ENCODE measurements at regions not wholly inside any gene's neighbourhood (a gene's known extent, or its start where the extent isn't known, plus 50 kb on each side); places are given as distances from the start of the nearest gene placed in this dataset.

DNA sequence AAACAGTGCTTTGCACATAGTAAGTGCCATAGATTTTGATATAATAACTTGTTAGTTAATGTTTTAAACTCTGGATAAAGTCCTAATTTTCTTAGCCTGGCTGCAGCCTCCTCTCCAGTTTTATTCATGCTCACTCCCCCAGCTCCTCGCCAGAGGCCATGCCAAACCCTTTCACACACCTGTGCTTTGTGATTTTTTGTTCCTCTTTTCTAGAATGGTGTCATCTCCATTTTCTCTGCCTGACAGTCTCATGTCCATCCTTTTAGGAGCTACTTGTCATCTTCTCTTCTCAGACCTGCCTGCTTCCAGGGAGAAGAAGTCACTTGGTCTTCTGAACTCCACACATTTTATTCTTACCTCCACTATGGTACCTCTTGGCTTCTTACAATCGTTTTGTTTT is 55.8 kb upstream of the SPATA13 start:
- no peak overlapping the region for H3K27ac ChIP-seq
- TF ChIP-seq, protein P1, sequence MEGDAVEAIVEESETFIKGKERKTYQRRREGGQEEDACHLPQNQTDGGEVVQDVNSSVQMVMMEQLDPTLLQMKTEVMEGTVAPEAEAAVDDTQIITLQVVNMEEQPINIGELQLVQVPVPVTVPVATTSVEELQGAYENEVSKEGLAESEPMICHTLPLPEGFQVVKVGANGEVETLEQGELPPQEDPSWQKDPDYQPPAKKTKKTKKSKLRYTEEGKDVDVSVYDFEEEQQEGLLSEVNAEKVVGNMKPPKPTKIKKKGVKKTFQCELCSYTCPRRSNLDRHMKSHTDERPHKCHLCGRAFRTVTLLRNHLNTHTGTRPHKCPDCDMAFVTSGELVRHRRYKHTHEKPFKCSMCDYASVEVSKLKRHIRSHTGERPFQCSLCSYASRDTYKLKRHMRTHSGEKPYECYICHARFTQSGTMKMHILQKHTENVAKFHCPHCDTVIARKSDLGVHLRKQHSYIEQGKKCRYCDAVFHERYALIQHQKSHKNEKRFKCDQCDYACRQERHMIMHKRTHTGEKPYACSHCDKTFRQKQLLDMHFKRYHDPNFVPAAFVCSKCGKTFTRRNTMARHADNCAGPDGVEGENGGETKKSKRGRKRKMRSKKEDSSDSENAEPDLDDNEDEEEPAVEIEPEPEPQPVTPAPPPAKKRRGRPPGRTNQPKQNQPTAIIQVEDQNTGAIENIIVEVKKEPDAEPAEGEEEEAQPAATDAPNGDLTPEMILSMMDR (conservative IDR thresholded peaks at IDR 0.05): no peak
- TF ChIP-seq ZFX (IDR thresholded peaks at IDR 0.05): no peak

DNA sequence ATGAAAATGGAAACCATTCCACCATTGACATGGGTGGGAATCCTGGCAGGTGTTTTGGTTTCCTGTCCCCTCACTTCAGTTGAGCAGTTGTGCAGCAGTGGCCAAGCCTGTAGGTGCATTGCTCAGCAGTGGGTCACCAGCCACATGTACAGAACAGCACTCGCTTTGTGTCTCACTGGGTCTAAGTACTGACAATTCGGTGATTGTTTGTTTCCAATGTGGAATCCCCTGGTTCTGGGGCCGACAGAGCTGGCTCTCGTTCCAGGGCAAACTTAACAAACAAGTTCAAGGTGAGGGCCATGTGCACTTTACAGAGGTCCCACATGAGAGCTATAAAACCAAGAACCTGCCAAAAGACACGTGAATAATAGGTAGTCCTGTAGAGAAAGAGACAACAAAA is 54.1 kb upstream of the SPATA13 start:
- H3K27ac ChIP-seq: no peak overlapping the region
- TF ChIP-seq ZFX (IDR thresholded peaks at IDR 0.05): no peak
- TF ChIP-seq, protein P1 (conservative IDR thresholded peaks at IDR 0.05): no peak

DNA sequence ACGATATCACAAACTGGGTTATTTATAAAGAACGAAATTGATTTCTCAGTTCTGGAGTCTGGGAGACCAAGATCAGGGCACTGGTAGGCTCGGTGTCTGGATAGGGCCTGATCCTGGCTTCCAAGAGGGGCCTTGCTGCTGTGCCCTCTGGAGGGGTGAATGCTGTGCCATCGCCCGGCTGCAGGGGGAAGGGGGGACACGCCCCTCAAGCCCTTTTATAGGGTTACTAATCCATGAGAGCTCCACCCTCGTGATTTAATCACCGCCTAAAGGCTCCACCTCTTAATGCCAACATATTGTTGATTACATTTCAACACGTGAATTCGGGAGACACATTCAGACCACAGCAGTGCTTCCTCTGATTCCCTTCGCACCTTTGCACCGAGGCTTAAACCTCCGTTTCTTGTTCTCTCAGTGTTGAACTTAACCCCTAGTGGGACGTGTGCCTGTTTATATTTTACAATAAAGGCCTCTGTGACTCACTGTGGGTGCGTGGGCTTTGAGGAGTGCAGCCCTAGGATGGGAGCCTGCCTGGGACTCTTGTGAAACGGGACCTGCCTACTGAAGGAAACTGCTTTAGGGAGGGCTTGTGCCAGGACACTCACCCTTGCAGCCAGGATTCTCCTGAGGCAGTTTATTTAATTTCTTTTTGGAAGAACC is 52.4 kb upstream of the SPATA13 start:
- no peak for TF ChIP-seq ZFX (IDR thresholded peaks at IDR 0.05)
- TF ChIP-seq, protein P1 (conservative IDR thresholded peaks at IDR 0.05): no peak
- H3K27ac ChIP-seq: no peak overlapping the region

DNA sequence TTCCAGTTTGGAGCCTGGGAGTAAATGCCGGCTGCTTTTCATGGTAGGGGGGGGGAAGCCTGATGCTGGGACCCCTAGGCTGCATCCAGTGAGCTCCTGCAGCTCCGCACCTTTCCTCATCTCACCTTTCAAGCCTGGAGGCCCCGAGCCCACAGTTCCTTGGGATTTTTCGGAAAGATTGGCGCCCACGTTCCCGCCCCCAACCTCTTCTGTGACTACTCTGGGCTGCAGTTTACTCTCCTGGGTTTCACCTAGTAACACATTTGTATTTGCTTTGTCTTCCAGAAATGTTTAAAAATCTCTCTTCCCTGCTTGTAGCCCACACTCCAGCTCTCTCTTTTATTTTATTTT is 51.9 kb upstream of the SPATA13 start:
- H3K27ac ChIP-seq: no peak overlapping the region
- TF ChIP-seq, protein P1 (conservative IDR thresholded peaks at IDR 0.05): no peak
- TF ChIP-seq ZFX (IDR thresholded peaks at IDR 0.05): no peak

DNA sequence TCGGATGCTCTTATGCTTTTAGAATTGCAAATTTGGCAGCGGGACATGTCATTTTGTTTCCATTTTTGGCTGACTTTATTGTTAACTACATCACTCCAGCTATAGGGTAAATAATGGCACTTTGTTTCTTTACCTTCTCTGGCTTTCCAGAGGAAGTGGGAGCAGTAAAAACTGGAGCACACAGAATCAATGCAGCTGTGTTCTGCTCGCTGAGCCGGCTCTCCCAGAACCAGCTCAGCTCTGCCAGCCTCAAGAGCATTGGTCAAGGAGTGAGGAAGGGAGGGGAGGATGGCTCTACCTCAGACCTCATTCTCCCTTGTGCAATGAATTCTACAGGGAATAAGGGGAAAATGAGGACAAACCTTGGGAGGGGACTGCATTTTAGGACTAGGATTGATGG is 50.5 kb upstream of the SPATA13 start:
- TF ChIP-seq, protein P1 (conservative IDR thresholded peaks at IDR 0.05): no peak
- no peak for TF ChIP-seq ZFX (IDR thresholded peaks at IDR 0.05)

More for the DNA sequence above, 50.5 kb upstream of the SPATA13 start:
- no peak overlapping the region for H3K27ac ChIP-seq
